HCT116 (cell line): ENCODE measurements at regions not wholly inside any gene's neighbourhood (a gene's known extent, or its start where the extent isn't known, plus 50 kb on each side); places are given as distances from the start of the nearest gene placed in this dataset.

Source experiments
- ATAC-seq: fragments of 200-7000 bp; cut with Tn5 transposase; 2 replicates; pipeline ENCODE4 v1.9.1; 2020; ENCODE audit warnings: mild to moderate bottlenecking, moderate library complexity
- BruUV-seq: library from RNA; stranded (reverse); fragments of 400-500 nt; replicated peaks from 2 replicates; lab custom pipeline; 2021; lab: Mats Ljungman, UMichigan
- CTCF ChIA-PET: fragments of 300-600 bp; sonication (Branson Sonifier 250); formaldehyde crosslinking; loops from one replicate; lab custom pipeline; 2021; ENCODE audit warnings: antibody characterized with exemption; lab: Charles Lee
- POLR2A ChIA-PET: fragments of 300-600, 350-600 bp; sonication (Branson Sonifier 250); formaldehyde crosslinking; loops from one replicate; lab custom pipeline; 2021; ENCODE audit warnings: antibody characterized with exemption; lab: Charles Lee
- RAD21 ChIA-PET, 2 experiments: fragments of 300-600 bp; sonication (Branson Sonifier 250); formaldehyde crosslinking; loops; one replicate each; lab custom pipeline; 2023; ENCODE audit warnings: low total read pairs in 2 of 2; ENCODE audit not compliant: uncharacterized antibody in 2 of 2, unreplicated experiment in 2 of 2, low non-redundant PET in 1 of 2; lab: Charles Lee
- DNase-seq: peaks from one replicate; pipeline ENCODE4 v3.0.0-alpha.2; 2010; ENCODE audit warnings: low read depth, low spot score
- H2AFZ ChIP-seq: fragments of 200-600 bp; shearing (Covaris generic), sonication (generic); 2 replicates; pipeline ENCODE4 v1.6.1; 2017; ENCODE audit warnings: low read depth, mixed run types, mixed read lengths, antibody characterized with exemption, low read length; ENCODE audit not compliant: poor library complexity, severe bottlenecking
- H3K27ac ChIP-seq: 2 replicates; pipeline ENCODE4 v1.5.1; 2012; ENCODE audit warnings: low read depth, low read length
- H3K27me3 ChIP-seq: fragments of 200-600 bp; sonication (generic); 2 replicates; pipeline ENCODE4 v1.6.1; 2016; ENCODE audit warnings: mixed run types, low read length, mixed read lengths; ENCODE audit not compliant: insufficient read depth
- H3K36me3 ChIP-seq, 2 experiments: fragments of 200-500 bp in 1 of 2; fragments of 200-600 bp in 1 of 2; sonication (Bioruptor generic) in 1 of 2; sonication (generic) in 1 of 2; 2 replicates each; pipeline versions ENCODE4 v1.5.1 to v1.6.1; 2014 to 2016; ENCODE audit warnings: low read length in 2 of 2, inconsistent platforms in 1 of 2, mixed read lengths in 1 of 2, mixed run types in 1 of 2; ENCODE audit not compliant: insufficient read depth in 2 of 2, control insufficient read depth in 1 of 2
- H3K4me1 ChIP-seq, 2 experiments: fragments of 200-600 bp in 1 of 2; sonication (generic) in 1 of 2; 2 replicates each; pipeline versions ENCODE4 v1.5.1 to v1.6.1; 2012 to 2017; ENCODE audit warnings: low read length in 2 of 2, inconsistent platforms in 1 of 2, mild to moderate bottlenecking in 1 of 2, mixed read lengths in 1 of 2, mixed run types in 1 of 2, moderate library complexity in 1 of 2; ENCODE audit not compliant: insufficient read depth in 2 of 2, control insufficient read depth in 1 of 2
- H3K4me2 ChIP-seq: fragments of 200-600 bp; sonication (generic); 2 replicates; pipeline ENCODE4 v1.6.1; 2017; ENCODE audit warnings: mixed run types, low read length, mixed read lengths
- H3K4me3 ChIP-seq, 2 experiments: fragments of 200-600 bp in 1 of 2; sonication (generic) in 1 of 2; replicated peaks in 1 of 2; 2 replicates each; pipeline ENCODE4 v1.5.1; 2011 to 2016; ENCODE audit warnings: low read length in 2 of 2, control low read depth in 1 of 2, low read depth in 1 of 2, mild to moderate bottlenecking in 1 of 2, mixed read lengths in 1 of 2, mixed run types in 1 of 2
- H3K79me2 ChIP-seq: fragments of 200-600 bp; sonication (generic); 2 replicates; pipeline ENCODE4 v1.6.1; 2017; ENCODE audit warnings: mild to moderate bottlenecking, mixed run types, low read length, moderate library complexity, mixed read lengths; ENCODE audit not compliant: insufficient read depth
- H3K9ac ChIP-seq: fragments of 200-600 bp; sonication (generic); 2 replicates; pipeline ENCODE4 v1.6.1; 2016; ENCODE audit warnings: low read length, mixed read lengths
- H3K9me2 ChIP-seq: fragments of 200-600 bp; sonication (generic), shearing (Covaris generic); 2 replicates; pipeline ENCODE4 v1.6.1; 2017; ENCODE audit warnings: mixed run types, mild to moderate bottlenecking, moderate library complexity; ENCODE audit not compliant: insufficient read depth
- H3K9me3 ChIP-seq, 2 experiments: fragments of 200-500 bp in 1 of 2; fragments of 200-600 bp in 1 of 2; sonication (Bioruptor generic) in 1 of 2; sonication (generic) in 1 of 2; 2 replicates each; pipeline ENCODE4 v1.6.1; 2014 to 2017; ENCODE audit warnings: low read length in 2 of 2, mixed read lengths in 2 of 2, inconsistent platforms in 1 of 2, low read depth in 1 of 2, mild to moderate bottlenecking in 1 of 2, mixed run types in 1 of 2, moderate library complexity in 1 of 2; ENCODE audit not compliant: control insufficient read depth in 1 of 2, insufficient read depth in 1 of 2
- H4K20me1 ChIP-seq: fragments of 200-600 bp; sonication (generic), shearing (Covaris generic); 2 replicates; pipeline ENCODE4 v1.6.1; 2017; ENCODE audit warnings: mixed run types, mild to moderate bottlenecking, moderate library complexity; ENCODE audit not compliant: insufficient read depth
- POLR2AphosphoS5 ChIP-seq: IDR thresholded peaks from 2 replicates; pipeline ENCODE4 v1.6.1; 2011; ENCODE audit warnings: mild to moderate bottlenecking, low read depth, low read length, moderate library complexity
- ZFX ChIP-seq: fragments of 450-650 bp; IDR thresholded peaks from 2 replicates; pipeline ENCODE4 v1.6.1; 2017
- intact Hi-C: fragments of 100-400 bp; cut with micrococcal nuclease; formaldehyde crosslinking; loops from 2 replicates; pipeline ENCODE4 v1.10.0; 2022
- TF ChIP-seq, protein P1 (sequence below): IDR thresholded peaks from 2 replicates; pipeline ENCODE4 v1.6.1; 2011; ENCODE audit warnings: mild to moderate bottlenecking, low read length, moderate library complexity; ENCODE audit not compliant: insufficient replicate concordance; ENCODE audit errors: extremely low read depth

GRCh38 chr18:56458770-56459712, 179.4 kb downstream of the TXNL1 start:
- no peak for ATAC-seq
- H3K4me2 ChIP-seq: no peak overlapping the region
- no TSS peak for BruUV-seq
- no peaks in the 10 kb centered on the region; the same call in 1 of the 2 replicates for H3K27me3 ChIP-seq
- H3K79me2 ChIP-seq: no peaks in the 10 kb centered on the region
- H4K20me1 ChIP-seq: no peaks in the 10 kb centered on the region
- TF ChIP-seq, protein P1, sequence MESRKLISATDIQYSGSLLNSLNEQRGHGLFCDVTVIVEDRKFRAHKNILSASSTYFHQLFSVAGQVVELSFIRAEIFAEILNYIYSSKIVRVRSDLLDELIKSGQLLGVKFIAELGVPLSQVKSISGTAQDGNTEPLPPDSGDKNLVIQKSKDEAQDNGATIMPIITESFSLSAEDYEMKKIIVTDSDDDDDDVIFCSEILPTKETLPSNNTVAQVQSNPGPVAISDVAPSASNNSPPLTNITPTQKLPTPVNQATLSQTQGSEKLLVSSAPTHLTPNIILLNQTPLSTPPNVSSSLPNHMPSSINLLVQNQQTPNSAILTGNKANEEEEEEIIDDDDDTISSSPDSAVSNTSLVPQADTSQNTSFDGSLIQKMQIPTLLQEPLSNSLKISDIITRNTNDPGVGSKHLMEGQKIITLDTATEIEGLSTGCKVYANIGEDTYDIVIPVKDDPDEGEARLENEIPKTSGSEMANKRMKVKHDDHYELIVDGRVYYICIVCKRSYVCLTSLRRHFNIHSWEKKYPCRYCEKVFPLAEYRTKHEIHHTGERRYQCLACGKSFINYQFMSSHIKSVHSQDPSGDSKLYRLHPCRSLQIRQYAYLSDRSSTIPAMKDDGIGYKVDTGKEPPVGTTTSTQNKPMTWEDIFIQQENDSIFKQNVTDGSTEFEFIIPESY: no peak
- TF ChIP-seq, all 23 proteins: peak for 0
- Histone ChIP-seq H3K36me3 (no peaks in the 10 kb centered on the region), H3K9ac (no peak overlapping the region), H3K4me1 (no peaks in the 10 kb centered on the region), H3K9me3 (no peaks in the 10 kb centered on the region), H2AFZ (no peak overlapping the region), H3K27ac (no peak overlapping the region), H3K4me3 (no peak overlapping the region), H3K9me2 (no peaks in the 10 kb centered on the region)
- CTCF ChIA-PET: no interaction called here
- RAD21 ChIA-PET: no interaction called here
- intact Hi-C loops: no loop called here
- POLR2A ChIA-PET: no interaction called here
- no peak for DNase-seq

DNA sequence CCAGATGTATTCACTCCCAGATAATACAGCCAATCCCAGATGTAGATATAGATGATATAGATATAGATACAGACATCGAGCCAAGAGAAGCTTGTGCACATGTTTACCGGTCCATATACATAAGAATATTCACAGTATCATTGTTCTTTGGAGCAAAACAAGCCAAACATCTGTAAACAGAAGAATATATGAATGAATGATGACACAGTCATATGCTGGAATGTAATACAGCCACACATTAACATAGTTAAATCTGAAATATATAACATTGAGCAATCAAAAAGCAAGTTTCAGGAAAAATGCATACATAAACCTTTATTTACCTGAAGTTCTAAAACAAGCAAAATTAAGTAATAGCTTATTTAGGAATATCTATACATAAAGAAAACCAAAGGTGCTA, 182.5 kb downstream of the TXNL1 start:
- Histone ChIP-seq H3K9me3 (no peaks in the 10 kb centered on the region), H3K27ac (no peak overlapping the region), H2AFZ (no peak overlapping the region), H3K36me3 (no peaks in the 10 kb centered on the region), H3K27me3 (no peaks in the 10 kb centered on the region; the same call in 1 of the 2 replicates), H4K20me1 (no peaks in the 10 kb centered on the region), H3K4me2 (no peak overlapping the region), H3K9me2 (no peaks in the 10 kb centered on the region), H3K4me1 (no peaks in the 10 kb centered on the region), H3K79me2 (no peaks in the 10 kb centered on the region), H3K4me3 (no peak overlapping the region), H3K9ac (no peak overlapping the region)
- no peak for ATAC-seq
- ChIA-PET RAD21 (no interaction called here), POLR2A (no interaction called here), CTCF (no interaction called here)
- TF ChIP-seq POLR2AphosphoS5 (no peak), ZFX (no peak)
- no TSS peak for BruUV-seq
- intact Hi-C loops: no loop called here
- DNase-seq: no peak
